Endodermal cell (in vitro differentiated cells): ENCODE measurements at regions not wholly inside any gene's neighbourhood (a gene's known extent, or its start where the extent isn't known, plus 50 kb on each side); places are given as distances from the start of the nearest gene placed in this dataset.
A peak's percentile ranks its signal among the peaks of the same experiment; 100 is the strongest.

Source experiments
- DNase-seq: peaks from one replicate; pipeline ENCODE4 v3.0.0-alpha.2; 2017
- H3K27ac ChIP-seq: 2 replicates; pipeline ENCODE4 v1.5.1; 2013; ENCODE audit warnings: mild to moderate bottlenecking, low read depth, low read length, moderate library complexity
- H3K27me3 ChIP-seq: 2 replicates; pipeline ENCODE4 v1.6.1; 2013; ENCODE audit warnings: mild to moderate bottlenecking, low read length, moderate library complexity; ENCODE audit not compliant: insufficient read depth, control insufficient read depth, poor library complexity, severe bottlenecking
- H3K36me3 ChIP-seq: 2 replicates; pipeline ENCODE4 v1.7.0; 2013; ENCODE audit warnings: mild to moderate bottlenecking, low read length, moderate library complexity; ENCODE audit not compliant: control insufficient read depth, insufficient read depth
- H3K4me1 ChIP-seq: one replicate; pipeline ENCODE4 v1.7.0; 2013; ENCODE audit warnings: low read length; ENCODE audit not compliant: control insufficient read depth, insufficient read depth
- H3K4me3 ChIP-seq: 2 replicates; pipeline ENCODE4 v1.5.1; 2013; ENCODE audit warnings: mild to moderate bottlenecking, low read length, moderate library complexity
- H3K9ac ChIP-seq: 2 replicates; pipeline ENCODE4 v1.6.1; 2013; ENCODE audit warnings: mild to moderate bottlenecking, low read length, moderate library complexity; ENCODE audit not compliant: poor library complexity, severe bottlenecking; ENCODE audit errors: extremely low read depth
- H3K9me3 ChIP-seq: 2 replicates; pipeline ENCODE4 v1.6.1; 2013; ENCODE audit warnings: mild to moderate bottlenecking, low read length, moderate library complexity; ENCODE audit not compliant: control insufficient read depth
- H3K27ac Mint-ChIP-seq: 2 replicates; pipeline ENCODE4 v1.8.0; 2020; ENCODE audit warnings: mixed read lengths
- H3K27me3 Mint-ChIP-seq: 2 replicates; pipeline ENCODE4 v1.8.0; 2021; ENCODE audit warnings: mild to moderate bottlenecking, mixed read lengths; ENCODE audit not compliant: insufficient read depth
- H3K36me3 Mint-ChIP-seq: 2 replicates; pipeline ENCODE4 v1.8.0; 2020; ENCODE audit warnings: low read depth, mixed read lengths
- H3K4me1 Mint-ChIP-seq: 2 replicates; pipeline ENCODE4 v1.8.0; 2020; ENCODE audit warnings: mixed read lengths
- H3K4me3 Mint-ChIP-seq: 2 replicates; pipeline ENCODE4 v1.8.0; 2020; ENCODE audit warnings: mild to moderate bottlenecking, moderate library complexity, mixed read lengths
- H3K9me3 Mint-ChIP-seq: 2 replicates; pipeline ENCODE4 v1.8.0; 2020; ENCODE audit warnings: mild to moderate bottlenecking, mixed read lengths
- CTCF ChIP-seq: fragments of 200-600 bp; sonication (generic); conservative IDR thresholded peaks from 2 replicates; pipeline ENCODE4 v1.5.0; 2021; ENCODE audit warnings: antibody characterized with exemption, mild to moderate bottlenecking
- WGBS, 2 experiments: methylation state at CpG; one replicate each; pipeline versions ENCODE4 v1.1.5 to v1.1.7; 2013; ENCODE audit warnings: missing lambda C conversion rate in 2 of 2, mixed read lengths in 1 of 2; ENCODE audit not compliant: insufficient coverage in 1 of 2, insufficient read length in 1 of 2; 5-methylcytosine and 5-hydroxymethylcytosine counted together

GRCh38 chr2:190800528-190800927, 80.1 kb upstream of the GLS start:
- no peaks in the 10 kb centered on the region for H3K27me3 ChIP-seq
- TF ChIP-seq CTCF: no peak
- H3K27ac ChIP-seq: no peak overlapping the region
- H3K4me1 Mint-ChIP-seq: peaks cover 16% of the 10 kb centered on the region
- H3K9me3 ChIP-seq: no peaks in the 10 kb centered on the region
- no peak for DNase-seq
- no peak overlapping the region for H3K4me3 ChIP-seq
- H3K9ac ChIP-seq: no peak overlapping the region
- no CpG with 5 or more reads among the region's 1 CpG for WGBS, 2 experiments
- no peaks in the 10 kb centered on the region for H3K9me3 Mint-ChIP-seq
- peak overlapping the region; percentile 46 for H3K27ac Mint-ChIP-seq
- H3K27me3 Mint-ChIP-seq: no peaks in the 10 kb centered on the region
- H3K4me3 Mint-ChIP-seq: no peak overlapping the region
- peaks cover 3% of the 10 kb centered on the region for H3K4me1 ChIP-seq
- no peaks in the 10 kb centered on the region for H3K36me3 ChIP-seq
- no peaks in the 10 kb centered on the region for H3K36me3 Mint-ChIP-seq

GRCh38 chr2:190802129-190802528, 78.5 kb upstream of the GLS start:
- no peak overlapping the region for H3K4me3 ChIP-seq
- peak; percentile 83 for DNase-seq
- H3K36me3 Mint-ChIP-seq: no peaks in the 10 kb centered on the region
- no peaks in the 10 kb centered on the region for H3K36me3 ChIP-seq
- H3K4me1 ChIP-seq: peaks cover 3% of the 10 kb centered on the region
- H3K9me3 ChIP-seq: no peaks in the 10 kb centered on the region
- no peak overlapping the region for H3K27ac ChIP-seq
- WGBS, 2 experiments: 60 to 81% methylated on average over 1 to 2 of the region's 3 CpGs
- H3K9ac ChIP-seq: no peak overlapping the region
- no peak overlapping the region for H3K4me3 Mint-ChIP-seq
- H3K27ac Mint-ChIP-seq: peak overlapping the region; percentile 19
- no peaks in the 10 kb centered on the region for H3K9me3 Mint-ChIP-seq
- no peak for TF ChIP-seq CTCF
- peaks cover 16% of the 10 kb centered on the region for H3K4me1 Mint-ChIP-seq
- no peaks in the 10 kb centered on the region for H3K27me3 Mint-ChIP-seq
- no peaks in the 10 kb centered on the region for H3K27me3 ChIP-seq

GRCh38 chr2:190802626-190803209, 77.9 kb upstream of the GLS start:
- Mint-ChIP-seq H3K27me3 (no peaks in the 10 kb centered on the region), H3K4me1 (peaks cover 16% of the 10 kb centered on the region), H3K36me3 (no peaks in the 10 kb centered on the region), H3K4me3 (no peak overlapping the region), H3K9me3 (no peaks in the 10 kb centered on the region), H3K27ac (no peak overlapping the region)
- H3K9ac ChIP-seq: no peak overlapping the region
- WGBS, 2 experiments: 100% methylated on average over 1 of the region's 1 CpG; no CpG with 5 or more reads in 1 of the 2 experiments
- peaks cover 3% of the 10 kb centered on the region for H3K4me1 ChIP-seq
- H3K27me3 ChIP-seq: no peaks in the 10 kb centered on the region
- H3K9me3 ChIP-seq: no peaks in the 10 kb centered on the region
- no peak overlapping the region for H3K27ac ChIP-seq
- H3K4me3 ChIP-seq: no peak overlapping the region
- no peak for DNase-seq
- no peaks in the 10 kb centered on the region for H3K36me3 ChIP-seq
- TF ChIP-seq CTCF: no peak
